ENCODE measurements at regions not wholly inside any gene's neighbourhood (a gene's known extent, or its start where the extent isn't known, plus 50 kb on each side); places are given as distances from the start of the nearest gene placed in this dataset.

GRCh38 chr4:111713276-111713675, 432.0 kb upstream of the FAM241A start:
- H3K27me3 ChIP-seq = no peaks in the 10 kb centered on the region
- no peak overlapping the region for H3K27ac ChIP-seq
- WGBS, 2 donors = 56 to 62% methylated on average over 3 of the region's 3 CpGs
- ATAC-seq (no peak), DNase-seq (no peak)
- intact Hi-C loops (cut with DNase I) = no loop called here
- peaks cover 3% of the 10 kb centered on the region for H3K4me1 ChIP-seq
- H3K4me3 ChIP-seq = no peak overlapping the region
- no peaks in the 10 kb centered on the region for H3K36me3 ChIP-seq (replicated peaks in 1 of 2; ENCODE audit: insufficient read depth in 1 of 2, low read depth in 2 of 2)
- TF ChIP-seq POLR2A (IDR thresholded peaks at IDR 0.05) (no peak), CTCF (IDR thresholded peaks at IDR 0.05) (no peak)
- no peaks in the 10 kb centered on the region for H3K9me3 ChIP-seq

GRCh38 chr4:111717921-111718320, 427.3 kb upstream of the FAM241A start:
- Histone ChIP-seq H3K9me3 (no peaks in the 10 kb centered on the region), H3K4me1 (peaks cover 5% of the 10 kb centered on the region), H3K27me3 (no peaks in the 10 kb centered on the region), H3K36me3 (replicated peaks in 1 of 2; ENCODE audit: insufficient read depth in 1 of 2, low read depth in 2 of 2) (no peaks in the 10 kb centered on the region), H3K27ac (no peak overlapping the region), H3K4me3 (no peak overlapping the region)
- TF ChIP-seq POLR2A (IDR thresholded peaks at IDR 0.05) = no peak
- WGBS, 2 donors = 6 to 12% methylated on average over 1 of the region's 1 CpG
- intact Hi-C loops (cut with DNase I) = no loop called here
- peak in 1 of 4 donors; percentile 9 for DNase-seq
- no peak for ATAC-seq

- WGBS, 2 donors = 33 to 34% methylated on average over 3 of the region's 3 CpGs
- no peaks in the 10 kb centered on the region for H3K9me3 ChIP-seq
- intact Hi-C loops (cut with DNase I) = no loop called here
Measured at GRCh38 chr4:111718763-111719559, 426.3 kb upstream of the FAM241A start.

GRCh38 chr4:111720866-111721265, 424.4 kb upstream of the FAM241A start:
- H3K9me3 ChIP-seq = no peaks in the 10 kb centered on the region
- H3K27ac ChIP-seq = no peak overlapping the region
- ATAC-seq (no peak), DNase-seq (no peak)
- intact Hi-C loops (cut with DNase I) = no loop called here
- 72 to 84% methylated on average over 4 of the region's 4 CpGs for WGBS, 2 donors
- no peaks in the 10 kb centered on the region for H3K36me3 ChIP-seq (replicated peaks in 1 of 2; ENCODE audit: insufficient read depth in 1 of 2, low read depth in 2 of 2)
- no peak overlapping the region for H3K4me3 ChIP-seq
- H3K27me3 ChIP-seq = no peaks in the 10 kb centered on the region
- TF ChIP-seq CTCF (IDR thresholded peaks at IDR 0.05) (no peak), POLR2A (IDR thresholded peaks at IDR 0.05) (no peak)
- peaks cover 5% of the 10 kb centered on the region for H3K4me1 ChIP-seq

More at GRCh38 chr4:111718763-111719559, 426.3 kb upstream of the FAM241A start:
- no peak overlapping the region for H3K27ac ChIP-seq
- H3K27me3 ChIP-seq = no peaks in the 10 kb centered on the region
- no peak for ATAC-seq
- H3K4me1 ChIP-seq = peaks cover 5% of the 10 kb centered on the region
- no peaks in the 10 kb centered on the region for H3K36me3 ChIP-seq (replicated peaks in 1 of 2; ENCODE audit: insufficient read depth in 1 of 2, low read depth in 2 of 2)
- DNase-seq = no peak
- no peak overlapping the region for H3K4me3 ChIP-seq
- no peak for TF ChIP-seq CTCF (IDR thresholded peaks at IDR 0.05)
- TF ChIP-seq POLR2A (IDR thresholded peaks at IDR 0.05) = no peak

- H3K4me3 ChIP-seq = no peak overlapping the region
Measured at GRCh38 chr4:111722213-111722720, 423.0 kb upstream of the FAM241A start.

More at GRCh38 chr4:111722213-111722720, 423.0 kb upstream of the FAM241A start:
- DNase-seq (no peak), ATAC-seq (no peak)
- Histone ChIP-seq H3K27ac (no peak overlapping the region), H3K4me1 (peaks cover 5% of the 10 kb centered on the region), H3K9me3 (no peaks in the 10 kb centered on the region), H3K27me3 (no peaks in the 10 kb centered on the region), H3K36me3 (replicated peaks in 1 of 2; ENCODE audit: insufficient read depth in 1 of 2, low read depth in 2 of 2) (no peaks in the 10 kb centered on the region)
- TF ChIP-seq CTCF (IDR thresholded peaks at IDR 0.05) = no peak
- TF ChIP-seq POLR2A (IDR thresholded peaks at IDR 0.05) = no peak
- intact Hi-C loops (cut with DNase I) = no loop called here
- 20 to 29% methylated on average over 2 of the region's 2 CpGs for WGBS, 2 donors
